BLaER1 (cell line): ENCODE measurements at regions not wholly inside any gene's neighbourhood (a gene's known extent, or its start where the extent isn't known, plus 50 kb on each side); places are given as distances from the start of the nearest gene placed in this dataset.
A peak's percentile ranks its signal among the peaks of the same experiment; 100 is the strongest.

Source experiments
- H3K27ac ChIP-seq: shearing (Covaris generic); formaldehyde crosslinking; 2 replicates; pipeline ENCODE4 v1.8.1; 2022
- H3K27me3 ChIP-seq: shearing (Covaris generic); formaldehyde crosslinking; 2 replicates; pipeline ENCODE4 v1.8.1; 2022
- H3K36me3 ChIP-seq: shearing (Covaris generic); formaldehyde crosslinking; 2 replicates; pipeline ENCODE4 v1.8.1; 2022
- H3K4me1 ChIP-seq: shearing (Covaris generic); formaldehyde crosslinking; 2 replicates; pipeline ENCODE4 v1.8.1; 2022
- H3K4me2 ChIP-seq: shearing (Covaris generic); formaldehyde crosslinking; 2 replicates; pipeline ENCODE4 v1.8.1; 2022
- H3K4me3 ChIP-seq: shearing (Covaris generic); formaldehyde crosslinking; 2 replicates; pipeline ENCODE4 v1.8.1; 2022
- H3K9ac ChIP-seq: shearing (Covaris generic); formaldehyde crosslinking; 2 replicates; pipeline ENCODE4 v1.8.1; 2022
- H3K9me3 ChIP-seq: shearing (Covaris generic); formaldehyde crosslinking; 2 replicates; pipeline ENCODE4 v1.8.1; 2022
- H4K20me1 ChIP-seq: shearing (Covaris generic); formaldehyde crosslinking; 2 replicates; pipeline ENCODE4 v1.8.1; 2022
- Cebpa-rat ChIP-seq: shearing (Covaris generic); IDR thresholded peaks from 2 replicates; pipeline ENCODE4 v1.8.1; 2022

DNA sequence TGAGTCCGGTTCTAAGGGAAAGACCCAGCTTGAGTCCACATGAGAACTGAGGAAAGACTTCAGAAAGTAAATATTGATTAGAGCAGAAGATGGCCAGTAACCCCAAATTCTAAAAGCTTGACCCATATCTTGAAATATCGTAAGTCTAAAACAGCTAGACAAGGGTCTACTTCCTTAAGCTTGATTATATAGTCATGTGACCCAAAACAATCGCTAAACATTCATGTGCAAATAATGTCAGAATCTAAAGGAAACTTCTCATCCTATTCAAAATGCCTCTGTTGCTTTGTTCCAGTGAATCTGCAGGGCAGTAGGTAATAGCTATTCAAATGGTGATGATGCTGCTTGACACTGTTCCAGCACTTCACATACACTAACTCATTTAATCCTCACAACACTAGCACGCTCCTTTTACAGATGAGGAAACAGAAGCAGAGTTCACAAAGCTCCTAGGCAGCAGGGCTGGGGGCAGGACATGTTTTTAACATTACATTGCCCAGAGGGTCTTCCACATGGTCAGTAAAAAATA is 52.6 kb downstream of the TCF20 start:
- H3K4me2 ChIP-seq, result no peak overlapping the region
- no peak overlapping the region for H3K4me3 ChIP-seq
- peaks cover 100% of the 10 kb centered on the region for H4K20me1 ChIP-seq
- peaks cover 58% of the 10 kb centered on the region for H3K36me3 ChIP-seq
- no peak overlapping the region for H3K27ac ChIP-seq
- no peaks in the 10 kb centered on the region for H3K27me3 ChIP-seq
- H3K9ac ChIP-seq, result no peak overlapping the region
- TF ChIP-seq Cebpa-rat, result no peak
- peaks cover 6% of the 10 kb centered on the region for H3K4me1 ChIP-seq
- no peaks in the 10 kb centered on the region for H3K9me3 ChIP-seq

DNA sequence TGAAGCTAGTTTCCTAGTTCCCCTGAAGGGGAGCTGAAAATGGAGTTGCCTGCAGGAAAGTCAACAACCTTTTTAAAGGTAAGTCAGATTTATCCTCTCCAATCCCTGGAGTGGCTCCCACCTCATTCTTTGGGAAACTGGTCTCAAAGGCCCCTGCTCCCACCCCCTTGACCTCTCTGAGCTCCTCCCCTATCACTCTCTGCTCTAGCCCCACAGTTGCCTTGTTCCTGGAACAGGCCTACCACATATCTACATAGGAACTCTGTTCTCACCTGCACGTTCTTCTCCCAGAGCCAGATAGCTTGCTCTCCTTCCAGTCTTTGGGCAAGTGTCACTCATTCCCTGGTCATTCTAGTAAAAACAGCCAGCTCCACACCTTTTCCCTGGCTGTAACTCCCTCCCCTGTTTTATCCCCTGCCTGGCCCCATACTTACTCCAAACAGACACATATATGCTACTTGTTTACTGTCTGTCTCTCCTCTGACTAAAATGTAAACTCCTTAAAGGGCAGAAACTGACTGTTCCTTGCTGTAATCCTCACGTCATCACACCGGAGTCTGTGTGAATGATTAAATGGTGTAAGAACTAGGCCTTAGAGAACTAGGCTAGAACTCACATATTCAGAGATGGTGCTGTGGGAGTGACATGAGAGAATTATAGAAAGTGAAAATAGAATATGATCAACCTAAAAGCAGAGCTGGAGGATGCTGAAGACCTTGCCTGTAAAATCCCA is 53.3 kb downstream of the TCF20 start:
- no peak overlapping the region for H3K9ac ChIP-seq
- no peaks in the 10 kb centered on the region for H3K27me3 ChIP-seq
- no peaks in the 10 kb centered on the region for H3K9me3 ChIP-seq
- H4K20me1 ChIP-seq, result peaks cover 100% of the 10 kb centered on the region
- H3K36me3 ChIP-seq, result peaks cover 58% of the 10 kb centered on the region
- peaks cover 6% of the 10 kb centered on the region for H3K4me1 ChIP-seq
- H3K27ac ChIP-seq, result no peak overlapping the region
- H3K4me2 ChIP-seq, result no peak overlapping the region
- no peak for TF ChIP-seq Cebpa-rat
- no peak overlapping the region for H3K4me3 ChIP-seq

DNA sequence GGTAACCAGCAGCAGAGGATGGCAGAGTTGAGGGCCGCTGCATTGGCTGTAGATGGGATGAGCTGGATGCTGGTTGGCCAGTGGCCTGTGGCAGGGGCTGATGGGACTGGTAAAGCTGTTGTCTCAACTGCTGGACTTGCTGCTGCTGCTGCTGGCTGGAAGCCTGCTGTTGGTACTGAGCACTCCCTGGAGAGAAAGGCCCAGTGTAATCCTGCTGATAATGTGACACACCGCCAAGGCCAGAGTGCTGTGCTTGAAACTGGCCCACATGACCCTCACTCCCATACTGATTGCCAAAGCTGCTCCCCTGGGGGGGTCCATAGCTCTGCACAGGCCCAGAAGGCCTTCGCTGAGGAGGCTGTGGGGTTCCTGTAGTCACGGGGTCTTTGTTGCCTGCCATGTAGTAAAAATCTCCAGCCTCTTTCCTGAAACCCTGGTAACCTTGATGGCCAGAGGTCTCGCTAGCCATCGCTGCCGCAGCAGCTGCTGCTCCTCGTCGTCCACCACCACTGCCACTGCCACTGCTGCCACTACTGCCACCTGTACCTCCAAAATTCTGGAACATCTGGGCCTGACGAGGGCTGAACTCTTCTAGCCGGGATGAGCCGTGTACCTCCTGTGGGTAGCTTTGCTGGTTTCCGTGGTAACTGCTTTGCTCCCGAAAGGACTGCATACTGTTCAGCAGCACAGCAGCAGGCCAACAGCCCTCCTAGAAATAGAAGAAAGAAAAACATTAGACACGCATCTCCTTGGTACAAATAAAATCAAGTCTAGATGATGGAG is 55.6 kb downstream of the TCF20 start:
- no peak for TF ChIP-seq Cebpa-rat
- Histone ChIP-seq H3K36me3 (peaks cover 69% of the 10 kb centered on the region), H3K27me3 (no peaks in the 10 kb centered on the region), H3K9ac (no peak overlapping the region), H3K4me1 (peaks cover 6% of the 10 kb centered on the region), H3K9me3 (peaks cover 3% of the 10 kb centered on the region; the same call in 1 of the 2 replicates), H4K20me1 (peaks cover 100% of the 10 kb centered on the region), H3K4me3 (no peak overlapping the region), H3K27ac (no peak overlapping the region), H3K4me2 (no peak overlapping the region)

DNA sequence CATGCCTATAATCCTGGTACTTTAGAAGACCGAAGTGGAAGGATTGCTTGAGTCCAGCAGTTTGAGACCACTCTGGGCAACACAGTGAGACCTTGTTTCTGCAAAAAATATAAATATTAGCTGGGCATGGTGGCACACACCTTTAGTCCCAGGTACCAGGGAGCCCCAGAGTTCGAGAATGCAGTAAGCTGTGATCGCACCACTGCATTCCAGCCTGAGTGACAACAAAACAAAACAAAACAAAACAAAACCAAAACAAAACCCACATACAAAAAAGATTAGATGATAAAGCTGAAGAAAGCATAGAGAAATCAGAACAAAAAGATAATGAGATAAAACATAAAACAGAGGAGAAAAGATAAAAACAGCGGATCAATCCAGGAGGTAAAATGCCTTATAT is 62.1 kb downstream of the TCF20 start:
- H3K27ac ChIP-seq, result 0 out of 2 replicates have a peak overlapping the region, but pooled peaks have one; percentile 10
- H3K4me1 ChIP-seq, result peaks cover 26% of the 10 kb centered on the region
- no peak overlapping the region for H3K9ac ChIP-seq
- H3K36me3 ChIP-seq, result peaks cover 97% of the 10 kb centered on the region
- H3K4me3 ChIP-seq, result no peak overlapping the region
- no peaks in the 10 kb centered on the region for H3K27me3 ChIP-seq
- peak overlapping the region; percentile 14; the same call in 1 of the 2 replicates for H3K4me2 ChIP-seq
- H4K20me1 ChIP-seq, result peaks cover 100% of the 10 kb centered on the region
- H3K9me3 ChIP-seq, result peaks cover 5% of the 10 kb centered on the region; the same call in 1 of the 2 replicates
- no peak for TF ChIP-seq Cebpa-rat

GRCh38 chr22:42207918-42208317 is 62.5 kb downstream of the TCF20 start:
- peak overlapping the region; percentile 14; the same call in 1 of the 2 replicates for H3K4me2 ChIP-seq
- H3K36me3 ChIP-seq, result peaks cover 93% of the 10 kb centered on the region
- H3K27ac ChIP-seq, result 0 out of 2 replicates have a peak overlapping the region, but pooled peaks have one; percentile 10
- H3K4me1 ChIP-seq, result peaks cover 26% of the 10 kb centered on the region
- H3K27me3 ChIP-seq, result no peaks in the 10 kb centered on the region
- H3K4me3 ChIP-seq, result no peak overlapping the region
- H3K9me3 ChIP-seq, result peaks cover 5% of the 10 kb centered on the region; the same call in 1 of the 2 replicates
- TF ChIP-seq Cebpa-rat, result no peak
- H4K20me1 ChIP-seq, result peaks cover 100% of the 10 kb centered on the region
- H3K9ac ChIP-seq, result no peak overlapping the region

DNA sequence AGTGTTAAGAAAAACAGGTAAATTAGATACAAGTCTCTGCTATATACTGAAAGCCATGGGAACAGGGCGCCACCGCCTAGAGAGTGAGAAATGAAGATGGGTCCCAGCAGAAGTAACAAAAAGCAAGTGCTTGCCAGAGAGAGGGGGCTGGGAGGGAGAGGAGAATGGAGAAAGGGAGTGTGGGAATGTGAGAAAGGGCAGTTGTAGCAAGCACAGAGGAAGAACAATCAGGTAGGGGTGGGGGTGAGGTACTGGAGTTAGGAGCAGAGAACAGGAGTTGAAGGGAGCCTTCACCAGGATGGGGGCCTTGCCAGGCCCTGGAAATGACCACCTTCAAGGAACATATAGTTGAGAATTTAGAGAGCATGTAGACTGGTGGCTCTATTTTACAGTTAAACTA is 66.8 kb downstream of the TCF20 start:
- Histone ChIP-seq H3K27ac (no peak overlapping the region), H4K20me1 (peaks cover 99% of the 10 kb centered on the region), H3K4me3 (no peak overlapping the region), H3K4me2 (no peak overlapping the region), H3K36me3 (peaks cover 85% of the 10 kb centered on the region), H3K9me3 (peaks cover 9% of the 10 kb centered on the region; the same call in 1 of the 2 replicates), H3K9ac (no peak overlapping the region), H3K27me3 (no peaks in the 10 kb centered on the region), H3K4me1 (peaks cover 25% of the 10 kb centered on the region)
- TF ChIP-seq Cebpa-rat, result no peak

DNA sequence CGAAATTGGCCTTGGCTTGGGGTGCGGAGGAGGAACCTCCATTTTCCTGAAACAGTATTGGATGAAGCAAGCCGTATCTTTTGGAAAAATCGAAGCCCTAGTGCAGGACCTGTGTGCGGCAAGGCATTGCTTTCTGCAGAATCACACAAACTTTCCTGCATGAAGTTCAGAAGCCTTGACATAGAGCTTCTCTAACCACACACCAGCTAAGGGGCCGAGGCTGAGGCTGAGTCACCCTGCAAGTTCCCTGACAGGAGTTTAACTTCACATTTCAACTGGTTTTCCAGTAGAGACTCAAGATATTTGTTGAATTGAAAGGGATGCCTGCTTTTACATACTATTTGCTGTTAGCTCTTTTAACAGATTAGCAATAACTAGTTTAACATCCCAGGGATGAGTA is 67.8 kb downstream of the TCF20 start:
- no peak overlapping the region for H3K4me3 ChIP-seq
- H3K27me3 ChIP-seq, result no peaks in the 10 kb centered on the region
- peaks cover 9% of the 10 kb centered on the region; the same call in 1 of the 2 replicates for H3K9me3 ChIP-seq
- H3K36me3 ChIP-seq, result peaks cover 77% of the 10 kb centered on the region
- peaks cover 17% of the 10 kb centered on the region for H3K4me1 ChIP-seq
- H4K20me1 ChIP-seq, result peaks cover 99% of the 10 kb centered on the region
- H3K9ac ChIP-seq, result no peak overlapping the region
- no peak overlapping the region for H3K27ac ChIP-seq
- no peak overlapping the region for H3K4me2 ChIP-seq
- TF ChIP-seq Cebpa-rat, result no peak

- Histone ChIP-seq H3K4me3 (no peak overlapping the region), H3K27me3 (no peaks in the 10 kb centered on the region), H3K4me2 (no peak overlapping the region), H4K20me1 (peaks cover 99% of the 10 kb centered on the region), H3K36me3 (peaks cover 74% of the 10 kb centered on the region), H3K27ac (no peak overlapping the region), H3K9ac (no peak overlapping the region), H3K9me3 (peaks cover 9% of the 10 kb centered on the region; the same call in 1 of the 2 replicates), H3K4me1 (peaks cover 17% of the 10 kb centered on the region)
- no peak for TF ChIP-seq Cebpa-rat
These were observed 68.4 kb downstream of the TCF20 start for GRCh38 chr22:42202048-42202447.

DNA sequence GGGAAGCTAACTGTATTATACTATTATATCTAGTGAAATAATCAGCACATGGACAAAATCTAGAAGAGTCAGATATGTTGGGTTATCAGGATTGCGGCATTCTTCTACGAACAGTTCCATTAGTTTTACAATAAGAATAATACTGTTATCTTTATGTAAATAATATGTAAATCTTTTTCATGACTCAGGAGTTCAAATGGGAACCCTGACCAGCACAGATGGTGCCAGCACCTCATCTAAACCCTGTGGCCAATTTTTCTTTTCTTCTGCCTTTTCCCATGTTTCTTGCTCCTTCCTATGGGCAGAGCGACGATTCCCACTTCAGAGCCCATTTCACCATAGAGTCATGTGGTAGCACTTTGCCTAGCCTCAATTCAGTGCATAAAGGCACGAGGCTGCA is 68.4 kb upstream of the CYP2D6 start:
- no peak for TF ChIP-seq Cebpa-rat
- Histone ChIP-seq H3K4me3 (no peak overlapping the region), H3K27ac (no peak overlapping the region), H3K36me3 (peaks cover 58% of the 10 kb centered on the region), H3K27me3 (no peaks in the 10 kb centered on the region), H4K20me1 (peaks cover 99% of the 10 kb centered on the region), H3K4me2 (no peak overlapping the region), H3K4me1 (peaks cover 40% of the 10 kb centered on the region), H3K9ac (no peak overlapping the region), H3K9me3 (peaks cover 9% of the 10 kb centered on the region; the same call in 1 of the 2 replicates)
